H1 (cell line): ENCODE measurements at regions not wholly inside any gene's neighbourhood (a gene's known extent, or its start where the extent isn't known, plus 50 kb on each side); places are given as distances from the start of the nearest gene placed in this dataset.

Experiments
- CBX5 ChIP-seq: fragments of 300-800, 300-1000 bp; sonication (generic); IDR thresholded peaks from 2 replicates; pipeline ENCODE4 v1.7.1; 2016; ENCODE audit warnings: antibody characterized with exemption, low read length, low read depth
- CREB1 ChIP-seq: IDR thresholded peaks from 2 replicates; pipeline ENCODE4 v1.6.1; 2012; ENCODE audit warnings: inconsistent platforms
- EGR1 ChIP-seq: IDR thresholded peaks from 2 replicates; pipeline ENCODE4 v1.6.1; 2011; ENCODE audit warnings: low read depth, low read length, borderline replicate concordance
- KDM1A ChIP-seq: fragments of 200-600, 300-600 bp; sonication (generic); IDR thresholded peaks from 2 replicates; pipeline ENCODE4 v1.7.1; 2016; ENCODE audit warnings: mild to moderate bottlenecking, low read length, borderline replicate concordance
- TF ChIP-seq, protein P1 (sequence below): IDR thresholded peaks from 2 replicates; pipeline ENCODE4 v1.6.1; 2012; ENCODE audit warnings: inconsistent platforms

DNA sequence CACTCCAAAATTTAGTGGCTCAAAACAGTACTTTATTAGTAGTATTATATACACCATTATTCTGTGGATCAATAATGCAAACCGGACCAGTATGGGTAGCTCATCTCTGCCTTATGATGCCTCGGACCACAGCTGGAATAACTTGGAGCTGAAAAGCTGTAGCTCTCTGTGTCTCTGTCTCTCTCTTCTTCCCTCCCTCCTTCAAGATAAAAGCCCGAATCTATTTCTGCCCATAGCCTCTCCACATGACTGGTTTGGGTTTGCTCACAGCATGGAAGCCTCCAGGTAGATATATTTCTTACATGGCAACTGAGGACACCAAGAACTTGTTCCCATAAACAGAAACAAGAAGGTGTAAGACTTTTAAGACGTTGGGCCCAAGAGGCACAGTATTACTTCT lies 147.5 kb upstream of the TBCA start (continued):
- TF ChIP-seq, protein P1, sequence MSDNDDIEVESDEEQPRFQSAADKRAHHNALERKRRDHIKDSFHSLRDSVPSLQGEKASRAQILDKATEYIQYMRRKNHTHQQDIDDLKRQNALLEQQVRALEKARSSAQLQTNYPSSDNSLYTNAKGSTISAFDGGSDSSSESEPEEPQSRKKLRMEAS = no peak
- no peak for TF ChIP-seq CBX5
- TF ChIP-seq CREB1 = no peak
- no peak for TF ChIP-seq KDM1A
- TF ChIP-seq EGR1 = no peak
